H9 (cell line): ENCODE measurements at regions not wholly inside any gene's neighbourhood (a gene's known extent, or its start where the extent isn't known, plus 50 kb on each side); places are given as distances from the start of the nearest gene placed in this dataset.

Source experiments
- DNase-seq: peaks from one replicate; pipeline ENCODE4 v3.0.0-alpha.2; 2017
- H2AFZ ChIP-seq: one replicate; pipeline ENCODE4 v1.6.1; 2013; ENCODE audit warnings: mild to moderate bottlenecking, low read length, control low read depth, moderate library complexity
- H2AK5ac ChIP-seq: 2 replicates; pipeline ENCODE4 v1.6.1; 2013; ENCODE audit warnings: low read length, control low read depth, mixed read lengths; ENCODE audit not compliant: insufficient read length
- H2BK120ac ChIP-seq: one replicate; pipeline ENCODE4 v1.6.1; 2013; ENCODE audit warnings: low read depth, mild to moderate bottlenecking, low read length, control low read depth, inconsistent platforms; ENCODE audit not compliant: poor library complexity, severe bottlenecking
- H2BK12ac ChIP-seq: 2 replicates; pipeline ENCODE4 v1.6.1; 2013; ENCODE audit warnings: low read length, control low read depth, mixed read lengths, low read depth; ENCODE audit not compliant: insufficient read length
- H2BK15ac ChIP-seq: 2 replicates; pipeline ENCODE4 v1.6.1; 2013; ENCODE audit warnings: low read depth, low read length, control low read depth
- H2BK20ac ChIP-seq: one replicate; pipeline ENCODE4 v1.6.1; 2013; ENCODE audit warnings: low read depth, mild to moderate bottlenecking, low read length, control low read depth, inconsistent platforms; ENCODE audit not compliant: poor library complexity, severe bottlenecking
- H2BK5ac ChIP-seq: 2 replicates; pipeline ENCODE4 v1.6.1; 2013; ENCODE audit warnings: low read length, control low read depth, mixed read lengths; ENCODE audit not compliant: insufficient read length
- H3K14ac ChIP-seq: 2 replicates; pipeline ENCODE4 v1.6.1; 2013; ENCODE audit warnings: low read length, control low read depth; ENCODE audit not compliant: insufficient read depth
- H3K18ac ChIP-seq: 2 replicates; pipeline ENCODE4 v1.6.1; 2013; ENCODE audit warnings: low read depth, mild to moderate bottlenecking, mixed read lengths, low read length, control low read depth; ENCODE audit not compliant: insufficient read length
- H3K23ac ChIP-seq: 2 replicates; pipeline ENCODE4 v1.6.1; 2013; ENCODE audit warnings: low read length, control low read depth, mixed read lengths, low read depth; ENCODE audit not compliant: insufficient read length
- H3K23me2 ChIP-seq: 2 replicates; pipeline ENCODE4 v1.6.1; 2013; ENCODE audit warnings: low read depth, mild to moderate bottlenecking, mixed read lengths, low read length, control low read depth; ENCODE audit not compliant: insufficient read length, poor library complexity, severe bottlenecking
- H3K27ac ChIP-seq: 2 replicates; pipeline ENCODE4 v1.5.1; 2013; ENCODE audit warnings: low read length, control low read depth, mixed read lengths, low read depth; ENCODE audit not compliant: insufficient read length
- H3K27me3 ChIP-seq: 2 replicates; pipeline ENCODE4 v1.6.1; 2013; ENCODE audit warnings: low read length, control low read depth, inconsistent platforms; ENCODE audit not compliant: insufficient read depth
- H3K4ac ChIP-seq: 2 replicates; pipeline ENCODE4 v1.6.1; 2013; ENCODE audit warnings: low read depth, mild to moderate bottlenecking, control low read depth, inconsistent platforms, low read length, moderate library complexity
- H3K4me1 ChIP-seq: 2 replicates; pipeline ENCODE4 v1.6.1; 2013; ENCODE audit warnings: low read length, control low read depth, inconsistent platforms; ENCODE audit not compliant: insufficient read depth
- H3K4me2 ChIP-seq: 2 replicates; pipeline ENCODE4 v1.6.1; 2013; ENCODE audit warnings: low read length, control low read depth, mixed read lengths; ENCODE audit not compliant: insufficient read length, insufficient read depth
- H3K56ac ChIP-seq: 2 replicates; pipeline ENCODE4 v1.6.1; 2013; ENCODE audit warnings: low read depth, mild to moderate bottlenecking, mixed read lengths, low read length, control low read depth; ENCODE audit not compliant: insufficient read length
- H3K79me1 ChIP-seq: 2 replicates; pipeline ENCODE4 v1.6.1; 2013; ENCODE audit warnings: low read depth, mild to moderate bottlenecking, moderate library complexity, low read length, control low read depth, inconsistent platforms; ENCODE audit not compliant: insufficient read depth, poor library complexity, severe bottlenecking
- H3K79me2 ChIP-seq: 2 replicates; pipeline ENCODE4 v1.6.1; 2013; ENCODE audit warnings: low read length, control low read depth, inconsistent platforms; ENCODE audit not compliant: insufficient read depth
- H3K9ac ChIP-seq: 2 replicates; pipeline ENCODE4 v1.6.1; 2013; ENCODE audit warnings: low read length, control low read depth, mixed read lengths; ENCODE audit not compliant: insufficient read length; ENCODE audit errors: extremely low read depth
- H3K9me3 ChIP-seq: one replicate; pipeline ENCODE4 v1.6.1; 2013; ENCODE audit warnings: low read depth, low read length, inconsistent platforms; ENCODE audit not compliant: control insufficient read depth
- H3T11ph ChIP-seq: one replicate; pipeline ENCODE4 v1.6.1; 2013; ENCODE audit warnings: mild to moderate bottlenecking, low read length, control low read depth, inconsistent platforms
- H4K20me1 ChIP-seq: one replicate; pipeline ENCODE4 v1.6.1; 2013; ENCODE audit not compliant: control insufficient read depth, insufficient read length, insufficient read depth
- H4K5ac ChIP-seq: 2 replicates; pipeline ENCODE4 v1.6.1; 2013; ENCODE audit warnings: low read depth, mild to moderate bottlenecking, mixed read lengths, low read length, control low read depth; ENCODE audit not compliant: insufficient read length
- H4K8ac ChIP-seq: replicated peaks from 2 replicates; pipeline ENCODE4 v1.6.1; 2013; ENCODE audit warnings: low read length, control low read depth, mixed read lengths, low read depth; ENCODE audit not compliant: insufficient read length
- H4K91ac ChIP-seq: 2 replicates; pipeline ENCODE4 v1.6.1; 2013; ENCODE audit warnings: low read depth, mild to moderate bottlenecking, moderate library complexity, mixed read lengths, low read length, control low read depth; ENCODE audit not compliant: insufficient read length
- H3K27ac Mint-ChIP-seq, 3 experiments: 2 replicates in 2 of 3; 3 replicates in 1 of 3; pipeline ENCODE4 v1.8.0; 2020 to 2021; ENCODE audit warnings: mixed read lengths in 3 of 3, mild to moderate bottlenecking in 1 of 3, moderate library complexity in 1 of 3
- H3K27me3 Mint-ChIP-seq: 2 replicates; pipeline ENCODE4 v1.8.0; 2021; ENCODE audit warnings: low read depth, mild to moderate bottlenecking, moderate library complexity, mixed read lengths
- H3K36me3 Mint-ChIP-seq, 3 experiments: 2 replicates in 2 of 3; 3 replicates in 1 of 3; pipeline ENCODE4 v1.8.0; 2020 to 2021; ENCODE audit warnings: low read depth in 3 of 3, mixed read lengths in 3 of 3; ENCODE audit not compliant: insufficient read depth in 1 of 3
- H3K4me1 Mint-ChIP-seq, 2 experiments: 2 replicates each; pipeline ENCODE4 v1.8.0; 2020; ENCODE audit warnings: mixed read lengths in 2 of 2
- H3K4me3 Mint-ChIP-seq, 2 experiments: 2 replicates in 1 of 2; 3 replicates in 1 of 2; pipeline ENCODE4 v1.8.0; 2020 to 2021; ENCODE audit warnings: mild to moderate bottlenecking in 2 of 2, mixed read lengths in 2 of 2, moderate library complexity in 1 of 2
- H3K9me3 Mint-ChIP-seq, 2 experiments: 2 replicates in 1 of 2; 3 replicates in 1 of 2; pipeline ENCODE4 v1.8.0; 2020; ENCODE audit warnings: mild to moderate bottlenecking in 2 of 2, mixed read lengths in 2 of 2, moderate library complexity in 1 of 2
- WGBS: extraction: QIAGEN DNeasy Blood & Tissue Kit; methylation state at CpG from one replicate; pipeline ENCODE4 v1.1.7; 2013; ENCODE audit warnings: missing lambda C conversion rate, low lambda C conversion rate, mixed read lengths; ENCODE audit not compliant: insufficient read length; ENCODE audit errors: extremely low coverage; 5-methylcytosine and 5-hydroxymethylcytosine counted together
- TF ChIP-seq, protein P1 (sequence below): fragments of 200-600 bp; sonication (generic); conservative IDR thresholded peaks from 3 replicates; pipeline ENCODE4 v1.8.0; 2021; ENCODE audit warnings: antibody characterized with exemption, mild to moderate bottlenecking

- no peak overlapping the region for H4K8ac ChIP-seq
Measured at GRCh38 chr11:116446048-116446941, 326.5 kb downstream of the BUD13 start.

More at GRCh38 chr11:116446048-116446941, 326.5 kb downstream of the BUD13 start:
- TF ChIP-seq, protein P1, sequence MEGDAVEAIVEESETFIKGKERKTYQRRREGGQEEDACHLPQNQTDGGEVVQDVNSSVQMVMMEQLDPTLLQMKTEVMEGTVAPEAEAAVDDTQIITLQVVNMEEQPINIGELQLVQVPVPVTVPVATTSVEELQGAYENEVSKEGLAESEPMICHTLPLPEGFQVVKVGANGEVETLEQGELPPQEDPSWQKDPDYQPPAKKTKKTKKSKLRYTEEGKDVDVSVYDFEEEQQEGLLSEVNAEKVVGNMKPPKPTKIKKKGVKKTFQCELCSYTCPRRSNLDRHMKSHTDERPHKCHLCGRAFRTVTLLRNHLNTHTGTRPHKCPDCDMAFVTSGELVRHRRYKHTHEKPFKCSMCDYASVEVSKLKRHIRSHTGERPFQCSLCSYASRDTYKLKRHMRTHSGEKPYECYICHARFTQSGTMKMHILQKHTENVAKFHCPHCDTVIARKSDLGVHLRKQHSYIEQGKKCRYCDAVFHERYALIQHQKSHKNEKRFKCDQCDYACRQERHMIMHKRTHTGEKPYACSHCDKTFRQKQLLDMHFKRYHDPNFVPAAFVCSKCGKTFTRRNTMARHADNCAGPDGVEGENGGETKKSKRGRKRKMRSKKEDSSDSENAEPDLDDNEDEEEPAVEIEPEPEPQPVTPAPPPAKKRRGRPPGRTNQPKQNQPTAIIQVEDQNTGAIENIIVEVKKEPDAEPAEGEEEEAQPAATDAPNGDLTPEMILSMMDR, result no peak
- peaks cover 23 to 41% (median 25%) of the 10 kb centered on the region in 3 experiments for H3K36me3 Mint-ChIP-seq
- H3K27me3 ChIP-seq, result no peaks in the 10 kb centered on the region
- peaks cover 50 to 53% of the 10 kb centered on the region in 2 experiments for H3K4me1 Mint-ChIP-seq
- no peak overlapping the region for H3K56ac ChIP-seq
- H2BK20ac ChIP-seq, result no peak overlapping the region
- no CpG with 5 or more reads among the region's 5 CpGs for WGBS
- H4K5ac ChIP-seq, result no peak overlapping the region
- peaks cover 5% of the 10 kb centered on the region; the same call in 1 of the 2 replicates for H3K4me1 ChIP-seq
- peaks cover 5% of the 10 kb centered on the region; the same call in 1 of the 2 replicates for H3K79me2 ChIP-seq
- H3K23ac ChIP-seq, result no peak overlapping the region
- H4K20me1 ChIP-seq, result no peaks in the 10 kb centered on the region
- peak overlapping the region; percentile 52 to 66; a peak in 4 of 5 replicates for H3K4me3 Mint-ChIP-seq
- H3K4me2 ChIP-seq, result peak overlapping the region; percentile 32
- H2BK15ac ChIP-seq, result no peak overlapping the region
- H3K14ac ChIP-seq, result no peak overlapping the region
- H3K9ac ChIP-seq, result no peak overlapping the region
- H2AK5ac ChIP-seq, result no peak overlapping the region
- H2AFZ ChIP-seq, result no peak overlapping the region
- peaks cover 25% of the 10 kb centered on the region for H3K9me3 ChIP-seq
- no peak overlapping the region for H2BK12ac ChIP-seq
- H3K27ac Mint-ChIP-seq, result peak overlapping the region; percentile 2 to 94 (median 94); a peak in 6 of 7 replicates
- H2BK120ac ChIP-seq, result no peak overlapping the region
- H3T11ph ChIP-seq, result peak overlapping the region; percentile 89
- H3K4ac ChIP-seq, result no peak overlapping the region
- H3K9me3 Mint-ChIP-seq, result peaks cover 38 to 39% of the 10 kb centered on the region in 2 experiments
- H3K18ac ChIP-seq, result no peak overlapping the region
- H3K27me3 Mint-ChIP-seq, result no peaks in the 10 kb centered on the region; the same call in 1 of the 2 replicates
- no peak overlapping the region for H2BK5ac ChIP-seq
- peaks cover 4% of the 10 kb centered on the region for H3K79me1 ChIP-seq
- peak overlapping the region; percentile 50 for H3K27ac ChIP-seq
- peaks cover 5% of the 10 kb centered on the region for H3K23me2 ChIP-seq
- DNase-seq, result no peak
- H4K91ac ChIP-seq, result no peak overlapping the region
